OCI-LY7 (cell line): ENCODE measurements at regions not wholly inside any gene's neighbourhood (a gene's known extent, or its start where the extent isn't known, plus 50 kb on each side); places are given as distances from the start of the nearest gene placed in this dataset.

Experiments used
- BruUV-seq: library from RNA; stranded (reverse); fragments of 400-500 nt; replicated peaks from 2 replicates; lab custom pipeline; 2021; lab: Mats Ljungman, UMichigan
- CTCF ChIA-PET: fragments of 300-600 bp; sonication (Branson Sonifier 250); formaldehyde crosslinking; loops from one replicate; lab custom pipeline; 2022; ENCODE audit warnings: antibody characterized with exemption; ENCODE audit not compliant: unreplicated experiment; lab: Charles Lee
- POLR2A ChIA-PET: fragments of 300-600 bp; sonication (Branson Sonifier 250); formaldehyde crosslinking; loops from one replicate; lab custom pipeline; 2022; ENCODE audit warnings: antibody characterized with exemption; lab: Charles Lee
- DNase-seq: peaks from one replicate; pipeline ENCODE4 v3.0.0-alpha.2; 2015; ENCODE audit warnings: low spot score
- H2AFZ ChIP-seq: fragments of 200-600 bp; sonication (generic), shearing (Covaris generic); 2 replicates; pipeline ENCODE4 v1.6.1; 2014; ENCODE audit warnings: mild to moderate bottlenecking, antibody characterized with exemption, low read length, moderate library complexity
- H3K27ac ChIP-seq: fragments of 200-600 bp; sonication (generic); 2 replicates; pipeline ENCODE4 v1.5.1; 2014; ENCODE audit warnings: mixed run types, low read depth, mild to moderate bottlenecking, moderate library complexity, low read length, inconsistent platforms; ENCODE audit not compliant: poor library complexity, severe bottlenecking
- H3K36me3 ChIP-seq: fragments of 200-600 bp; sonication (generic); 2 replicates; pipeline ENCODE4 v1.6.1; 2014; ENCODE audit warnings: mild to moderate bottlenecking, antibody characterized with exemption, low read length, moderate library complexity, mixed read lengths; ENCODE audit not compliant: insufficient read depth
- H3K4me1 ChIP-seq: fragments of 200-600 bp; sonication (generic); 2 replicates; pipeline ENCODE4 v1.5.1; 2014; ENCODE audit warnings: mild to moderate bottlenecking, low read length; ENCODE audit not compliant: insufficient read depth, poor library complexity, severe bottlenecking
- H3K4me2 ChIP-seq: fragments of 200-600 bp; sonication (generic); 2 replicates; pipeline ENCODE4 v1.6.1; 2014; ENCODE audit warnings: mild to moderate bottlenecking, low read length
- H3K4me3 ChIP-seq: fragments of 200-600 bp; sonication (generic); 2 replicates; pipeline ENCODE4 v1.5.1; 2014; ENCODE audit warnings: mild to moderate bottlenecking, low read depth, low read length; ENCODE audit not compliant: poor library complexity, severe bottlenecking
- H3K79me2 ChIP-seq: fragments of 200-600 bp; sonication (generic); 2 replicates; pipeline ENCODE4 v1.6.1; 2016; ENCODE audit warnings: low read depth, mild to moderate bottlenecking, low read length, moderate library complexity, mixed read lengths; ENCODE audit not compliant: insufficient read depth
- H3K9me2 ChIP-seq: fragments of 200-600 bp; sonication (generic); 2 replicates; pipeline ENCODE4 v1.6.1; 2016; ENCODE audit warnings: mild to moderate bottlenecking, low read length, mixed read lengths; ENCODE audit not compliant: insufficient read depth
- H3K9me3 ChIP-seq: fragments of 200-600 bp; sonication (generic); 2 replicates; pipeline ENCODE4 v1.6.1; 2014; ENCODE audit warnings: mild to moderate bottlenecking, mixed run types, low read length, mixed read lengths
- H4K20me1 ChIP-seq: fragments of 200-600 bp; sonication (generic); 2 replicates; pipeline ENCODE4 v1.6.1; 2014; ENCODE audit warnings: mild to moderate bottlenecking, antibody characterized with exemption, low read length, moderate library complexity, mixed read lengths; ENCODE audit not compliant: insufficient read depth
- EZH2phosphoT487 ChIP-seq: fragments of 200-600 bp; sonication (generic); IDR thresholded peaks from 2 replicates; pipeline ENCODE4 v1.6.1; 2018; ENCODE audit warnings: low read depth, borderline replicate concordance, mild to moderate bottlenecking, mixed run types, antibody characterized with exemption, low read length, moderate library complexity, mixed read lengths
- intact Hi-C: fragments of 100-400 bp; cut with micrococcal nuclease; formaldehyde crosslinking; loops from one replicate; pipeline ENCODE4 v1.10.0; 2022; ENCODE audit not compliant: unreplicated experiment
- TF ChIP-seq, protein P1 (sequence below): fragments of 200-600 bp; sonication (generic); conservative IDR thresholded peaks from 2 replicates; pipeline ENCODE4 v1.5.1; 2014; ENCODE audit warnings: mild to moderate bottlenecking, antibody characterized with exemption, low read length, moderate library complexity, mixed read lengths

DNA sequence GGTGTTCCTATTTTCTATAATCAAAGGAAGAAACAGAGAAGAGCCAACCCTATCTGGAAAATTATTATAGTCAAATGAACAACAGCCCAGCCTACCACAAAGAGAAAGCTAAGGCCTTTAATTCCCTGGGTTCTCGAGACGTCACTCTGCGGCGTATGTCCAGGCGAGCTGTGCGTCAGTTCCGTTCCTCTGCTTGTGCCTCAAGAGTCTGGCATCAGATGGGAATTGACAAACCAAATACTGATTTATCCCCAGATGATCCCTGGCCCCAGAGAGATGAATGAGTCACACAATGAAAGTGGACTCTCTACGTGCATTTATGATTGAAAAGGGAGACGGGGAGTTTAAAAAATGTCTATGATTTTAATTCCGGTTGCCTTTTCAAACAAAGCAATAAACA lies 151.6 kb upstream of the PDE10A start:
- ChIA-PET POLR2A (no interaction called here), CTCF (no interaction called here)
- Histone ChIP-seq H3K9me2 (no peaks in the 10 kb centered on the region), H3K79me2 (no peaks in the 10 kb centered on the region), H3K4me1 (no peaks in the 10 kb centered on the region), H3K9me3 (no peaks in the 10 kb centered on the region), H3K36me3 (no peaks in the 10 kb centered on the region), H2AFZ (no peak overlapping the region), H4K20me1 (no peaks in the 10 kb centered on the region), H3K4me3 (no peak overlapping the region), H3K4me2 (no peak overlapping the region), H3K27ac (no peak overlapping the region)
- DNase-seq: no peak
- intact Hi-C loops: no loop called here
- TF ChIP-seq, protein P1, sequence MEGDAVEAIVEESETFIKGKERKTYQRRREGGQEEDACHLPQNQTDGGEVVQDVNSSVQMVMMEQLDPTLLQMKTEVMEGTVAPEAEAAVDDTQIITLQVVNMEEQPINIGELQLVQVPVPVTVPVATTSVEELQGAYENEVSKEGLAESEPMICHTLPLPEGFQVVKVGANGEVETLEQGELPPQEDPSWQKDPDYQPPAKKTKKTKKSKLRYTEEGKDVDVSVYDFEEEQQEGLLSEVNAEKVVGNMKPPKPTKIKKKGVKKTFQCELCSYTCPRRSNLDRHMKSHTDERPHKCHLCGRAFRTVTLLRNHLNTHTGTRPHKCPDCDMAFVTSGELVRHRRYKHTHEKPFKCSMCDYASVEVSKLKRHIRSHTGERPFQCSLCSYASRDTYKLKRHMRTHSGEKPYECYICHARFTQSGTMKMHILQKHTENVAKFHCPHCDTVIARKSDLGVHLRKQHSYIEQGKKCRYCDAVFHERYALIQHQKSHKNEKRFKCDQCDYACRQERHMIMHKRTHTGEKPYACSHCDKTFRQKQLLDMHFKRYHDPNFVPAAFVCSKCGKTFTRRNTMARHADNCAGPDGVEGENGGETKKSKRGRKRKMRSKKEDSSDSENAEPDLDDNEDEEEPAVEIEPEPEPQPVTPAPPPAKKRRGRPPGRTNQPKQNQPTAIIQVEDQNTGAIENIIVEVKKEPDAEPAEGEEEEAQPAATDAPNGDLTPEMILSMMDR: no peak
- TF ChIP-seq EZH2phosphoT487: no peak
- no TSS peak for BruUV-seq

DNA sequence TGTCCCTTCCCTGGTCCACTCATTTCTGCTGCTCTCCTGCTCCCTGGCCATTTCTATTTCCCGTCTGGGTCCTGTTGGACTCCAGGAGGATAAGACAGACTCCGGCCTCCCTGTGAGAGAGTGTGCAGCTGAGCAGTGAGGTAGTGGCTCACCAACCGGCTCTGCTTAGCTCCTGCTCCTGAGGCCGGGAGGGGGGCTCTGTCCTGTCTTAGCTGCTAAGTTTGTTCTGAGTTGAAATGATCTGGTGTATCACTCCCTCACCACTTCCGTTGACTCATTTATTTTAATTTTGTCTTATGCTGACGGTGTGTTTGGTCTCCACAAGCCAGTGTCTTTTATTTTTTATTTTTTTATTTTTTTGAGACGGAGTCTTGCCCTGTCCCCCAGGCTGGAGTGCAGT lies 148.5 kb upstream of the PDE10A start:
- H3K4me1 ChIP-seq: no peaks in the 10 kb centered on the region
- no peaks in the 10 kb centered on the region for H3K9me2 ChIP-seq
- DNase-seq: no peak
- no peak overlapping the region for H3K4me3 ChIP-seq
- TF ChIP-seq, protein P1: no peak
- TF ChIP-seq EZH2phosphoT487: no peak
- H3K27ac ChIP-seq: no peak overlapping the region
- H4K20me1 ChIP-seq: no peaks in the 10 kb centered on the region
- H3K4me2 ChIP-seq: no peak overlapping the region
- ChIA-PET POLR2A (no interaction called here), CTCF (no interaction called here)
- no peak overlapping the region for H2AFZ ChIP-seq
- H3K36me3 ChIP-seq: no peaks in the 10 kb centered on the region
- BruUV-seq: no TSS peak
- no peaks in the 10 kb centered on the region for H3K9me3 ChIP-seq
- intact Hi-C loops: no loop called here
- H3K79me2 ChIP-seq: no peaks in the 10 kb centered on the region

GRCh38 chr6:165808021-165808420 lies 145.0 kb upstream of the PDE10A start:
- POLR2A ChIA-PET: no interaction called here

More at GRCh38 chr6:165808021-165808420, 145.0 kb upstream of the PDE10A start:
- no peak for DNase-seq
- Histone ChIP-seq H3K4me1 (no peaks in the 10 kb centered on the region), H2AFZ (no peak overlapping the region), H3K9me2 (no peaks in the 10 kb centered on the region), H3K27ac (no peak overlapping the region), H3K4me2 (no peak overlapping the region), H3K9me3 (no peaks in the 10 kb centered on the region), H3K4me3 (no peak overlapping the region), H3K79me2 (no peaks in the 10 kb centered on the region), H4K20me1 (no peaks in the 10 kb centered on the region), H3K36me3 (no peaks in the 10 kb centered on the region)
- BruUV-seq: no TSS peak
- no peak for TF ChIP-seq EZH2phosphoT487
- TF ChIP-seq, protein P1: no peak
- intact Hi-C loops: no loop called here
- CTCF ChIA-PET: no interaction called here
